SK-N-SH treated with all-trans-retinoic acid at 6 μM for 48 hours (cell line): ENCODE measurements at regions not wholly inside any gene's neighbourhood (a gene's known extent, or its start where the extent isn't known, plus 50 kb on each side); places are given as distances from the start of the nearest gene placed in this dataset.

Source experiments
- ATAC-seq: fragments of 200-7000 bp; cut with Tn5 transposase; 3 replicates; pipeline ENCODE4 v1.9.1; 2020; ENCODE audit warnings: mild to moderate bottlenecking, moderate library complexity
- ARNTL ChIP-seq: fragments of 450-650 bp; formaldehyde crosslinking; IDR thresholded peaks from 2 replicates; pipeline ENCODE4 v1.5.0; 2020; ENCODE audit warnings: low read depth, mild to moderate bottlenecking, moderate library complexity, borderline replicate concordance
- BACH2 ChIP-seq: fragments of 250-450 bp; sonication (Bioruptor Pico); IDR thresholded peaks from 2 replicates; pipeline ENCODE4 v1.9.0; 2021; ENCODE audit warnings: mild to moderate bottlenecking, borderline replicate concordance
- CREB5 ChIP-seq: fragments of 250-450 bp; sonication (Bioruptor Pico); IDR thresholded peaks from 2 replicates; pipeline ENCODE4 v1.5.1; 2020; ENCODE audit warnings: low read depth, mild to moderate bottlenecking, moderate library complexity
- CSDC2 ChIP-seq: fragments of 250-450 bp; sonication (Bioruptor Pico); IDR thresholded peaks from 2 replicates; pipeline ENCODE4 v1.5.0; 2020; ENCODE audit warnings: mild to moderate bottlenecking, moderate library complexity
- CSRNP3 ChIP-seq: fragments of 250-450 bp; sonication (Bioruptor Pico); IDR thresholded peaks from 2 replicates; pipeline ENCODE4 v1.5.1; 2021; ENCODE audit warnings: mild to moderate bottlenecking, moderate library complexity
- ESRRG ChIP-seq: fragments of 250-450 bp; sonication (Bioruptor Pico); IDR thresholded peaks from 2 replicates; pipeline ENCODE4 v1.6.1; 2021; ENCODE audit warnings: mild to moderate bottlenecking
- GLIS3 ChIP-seq: fragments of 250-450 bp; sonication (Bioruptor Pico); IDR thresholded peaks from 2 replicates; pipeline ENCODE4 v1.5.0; 2020; ENCODE audit warnings: mild to moderate bottlenecking, moderate library complexity
- ISL1 ChIP-seq: fragments of 250-450 bp; sonication (Bioruptor Pico); IDR thresholded peaks from 2 replicates; pipeline ENCODE4 v2.1.2; 2022; ENCODE audit warnings: mild to moderate bottlenecking, moderate library complexity
- OSR1 ChIP-seq: fragments of 250-450 bp; sonication (Bioruptor Pico); IDR thresholded peaks from 2 replicates; pipeline ENCODE4 v1.8.0; 2022; ENCODE audit warnings: moderate library complexity, mild to moderate bottlenecking, inconsistent platforms
- PPARA ChIP-seq: fragments of 250-450 bp; sonication (Bioruptor Pico); IDR thresholded peaks from 2 replicates; pipeline ENCODE4 v1.5.0; 2020; ENCODE audit warnings: mild to moderate bottlenecking, borderline replicate concordance
- RARB ChIP-seq: fragments of 250-450 bp; sonication (Bioruptor Pico); IDR thresholded peaks from 2 replicates; pipeline ENCODE4 v1.8.0; 2021; ENCODE audit warnings: mild to moderate bottlenecking, moderate library complexity
- SNAI2 ChIP-seq: fragments of 250-450 bp; sonication (Bioruptor Pico); IDR thresholded peaks from 2 replicates; pipeline ENCODE4 v1.5.0; 2020; ENCODE audit warnings: mild to moderate bottlenecking, moderate library complexity
- TCF4 ChIP-seq: fragments of 250-450 bp; sonication (Bioruptor Pico); IDR thresholded peaks from 2 replicates; pipeline ENCODE4 v1.8.0; 2021; ENCODE audit warnings: mild to moderate bottlenecking, moderate library complexity, borderline replicate concordance
- TOX ChIP-seq: fragments of 250-450 bp; sonication (Bioruptor Pico); IDR thresholded peaks from 2 replicates; pipeline ENCODE4 v1.8.0; 2021; ENCODE audit warnings: mild to moderate bottlenecking, moderate library complexity, borderline replicate concordance
- ZC3H10 ChIP-seq: fragments of 250-450 bp; sonication (Bioruptor Pico); IDR thresholded peaks from 2 replicates; pipeline ENCODE4 v1.5.1; 2021; ENCODE audit warnings: mild to moderate bottlenecking, moderate library complexity
- ZFP3 ChIP-seq: fragments of 250-450 bp; sonication (Bioruptor Pico); IDR thresholded peaks from 2 replicates; pipeline ENCODE4 v1.5.0; 2020; ENCODE audit warnings: mild to moderate bottlenecking, moderate library complexity
- ZFP30 ChIP-seq: fragments of 450-650 bp; formaldehyde crosslinking; IDR thresholded peaks from 2 replicates; pipeline ENCODE4 v1.5.0; 2022; ENCODE audit warnings: mild to moderate bottlenecking, moderate library complexity
- ZNF565 ChIP-seq: fragments of 450-650 bp; formaldehyde crosslinking; conservative IDR thresholded peaks from 2 replicates; pipeline ENCODE4 v1.5.0; 2020; ENCODE audit warnings: low read depth, mild to moderate bottlenecking, moderate library complexity
- ZNF70 ChIP-seq: fragments of 450-650 bp; formaldehyde crosslinking; IDR thresholded peaks from 2 replicates; pipeline ENCODE4 v1.5.0; 2020; ENCODE audit warnings: mild to moderate bottlenecking, moderate library complexity
- ZNF8 ChIP-seq: fragments of 450-650 bp; formaldehyde crosslinking; IDR thresholded peaks from 2 replicates; pipeline ENCODE4 v1.5.0; 2020; ENCODE audit warnings: mild to moderate bottlenecking, moderate library complexity
- TF ChIP-seq, protein P1 (sequence below): fragments of 250-450 bp; sonication (Bioruptor Pico); IDR thresholded peaks from 2 replicates; pipeline ENCODE4 v1.8.0; 2021; ENCODE audit warnings: low read depth, mild to moderate bottlenecking, moderate library complexity, borderline replicate concordance
- TF ChIP-seq, protein P2 (sequence below): fragments of 250-450 bp; sonication (Bioruptor Pico); IDR thresholded peaks from 2 replicates; pipeline ENCODE4 v1.8.0; 2020; ENCODE audit warnings: mild to moderate bottlenecking, moderate library complexity, borderline replicate concordance

GRCh38 chr17:63361182-63361581 is 84.9 kb downstream of the CYB561 start:
- no peak for ATAC-seq
- no peak for TF ChIP-seq ZFP30 (CRISPR knock-in tag)
- TF ChIP-seq CSDC2 (CRISPR knock-in tag), result no peak
- no peak for TF ChIP-seq ZC3H10
- no peak for TF ChIP-seq GLIS3 (CRISPR knock-in tag)
- no peak for TF ChIP-seq ESRRG (CRISPR knock-in tag)
- TF ChIP-seq CREB5 (CRISPR knock-in tag), result no peak
- no peak for TF ChIP-seq RARB (CRISPR knock-in tag)
- TF ChIP-seq BACH2 (CRISPR knock-in tag), result no peak
- no peak for TF ChIP-seq ZFP3 (CRISPR knock-in tag)

DNA sequence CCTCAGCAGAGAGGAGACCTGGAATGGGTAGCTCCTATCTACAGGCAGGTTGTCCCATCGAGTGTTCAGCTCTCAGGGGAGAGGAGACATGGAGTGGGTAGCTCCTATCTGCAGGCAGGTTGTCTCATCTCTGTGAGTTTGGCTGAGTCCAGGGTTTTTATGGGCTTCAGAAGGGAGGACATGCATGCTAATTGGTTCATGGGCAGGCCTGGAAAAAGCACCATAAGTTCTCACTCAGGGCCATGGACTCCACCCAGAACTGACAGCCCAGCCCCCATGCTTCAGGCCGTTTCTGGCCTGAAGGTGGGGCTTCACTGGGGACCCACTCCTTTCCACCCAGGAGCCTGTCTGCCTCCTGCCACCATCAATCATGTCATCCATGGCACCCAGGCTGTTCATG is 84.0 kb downstream of the CYB561 start:
- no peak for ATAC-seq
- TF ChIP-seq OSR1 (no peak), ZC3H10 (no peak), PPARA (CRISPR knock-in tag) (no peak), ISL1 (CRISPR knock-in tag) (no peak), TOX (no peak), ESRRG (CRISPR knock-in tag) (no peak), ARNTL (CRISPR knock-in tag) (no peak), ZNF565 (CRISPR knock-in tag) (no peak), ZNF8 (no peak), CREB5 (CRISPR knock-in tag) (no peak), SNAI2 (no peak), ZFP3 (CRISPR knock-in tag) (no peak)

DNA sequence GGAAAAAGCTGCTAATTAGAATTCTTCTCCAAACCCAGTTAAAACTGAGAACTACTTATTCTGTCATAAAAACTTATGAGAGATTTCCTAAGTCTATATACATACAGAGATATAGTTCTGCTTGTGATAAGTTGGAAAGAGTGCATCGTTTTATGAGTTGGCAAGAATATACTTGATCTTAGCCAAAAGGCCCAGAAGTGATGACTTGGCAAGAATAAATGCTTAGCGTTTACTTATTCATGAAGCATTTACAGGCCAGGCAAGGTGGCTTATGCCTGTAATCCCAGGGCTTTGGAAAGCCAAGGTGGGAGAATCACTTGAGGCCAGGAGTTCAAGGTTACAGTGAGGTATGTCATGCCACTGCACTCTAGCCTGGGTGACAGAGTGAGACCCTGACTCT is 81.7 kb downstream of the CYB561 start:
- TF ChIP-seq ISL1 (CRISPR knock-in tag) (peak; percentile 25; the same call in 1 of the 2 replicates), ZFP3 (CRISPR knock-in tag) (no peak)
- peak; percentile 30 for ATAC-seq

DNA sequence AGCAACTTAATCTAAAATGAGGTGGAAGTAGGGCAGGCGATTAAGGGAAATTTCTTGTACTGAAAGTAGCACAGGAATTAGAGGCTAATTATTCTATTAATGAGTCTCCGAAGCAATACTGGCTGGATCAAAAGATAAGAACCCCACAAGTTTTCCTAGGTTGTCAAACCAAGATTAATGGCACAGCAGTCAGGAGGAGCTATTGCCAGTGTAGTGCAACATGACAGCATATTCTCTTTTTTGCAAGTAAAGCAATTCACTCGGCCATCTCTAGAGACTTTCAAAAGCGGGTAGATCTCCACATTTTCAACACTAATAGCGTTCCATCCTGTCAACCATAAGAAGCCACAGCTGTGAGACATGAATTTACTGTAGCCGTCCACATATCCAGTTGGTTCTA is 81.2 kb downstream of the CYB561 start:
- TF ChIP-seq CSRNP3 (CRISPR knock-in tag), result no peak
- TF ChIP-seq BACH2 (CRISPR knock-in tag), result no peak
- no peak for TF ChIP-seq PPARA (CRISPR knock-in tag)
- no peak for TF ChIP-seq TCF4 (CRISPR knock-in tag)
- no peak for TF ChIP-seq ZFP30 (CRISPR knock-in tag)
- TF ChIP-seq, protein P1, sequence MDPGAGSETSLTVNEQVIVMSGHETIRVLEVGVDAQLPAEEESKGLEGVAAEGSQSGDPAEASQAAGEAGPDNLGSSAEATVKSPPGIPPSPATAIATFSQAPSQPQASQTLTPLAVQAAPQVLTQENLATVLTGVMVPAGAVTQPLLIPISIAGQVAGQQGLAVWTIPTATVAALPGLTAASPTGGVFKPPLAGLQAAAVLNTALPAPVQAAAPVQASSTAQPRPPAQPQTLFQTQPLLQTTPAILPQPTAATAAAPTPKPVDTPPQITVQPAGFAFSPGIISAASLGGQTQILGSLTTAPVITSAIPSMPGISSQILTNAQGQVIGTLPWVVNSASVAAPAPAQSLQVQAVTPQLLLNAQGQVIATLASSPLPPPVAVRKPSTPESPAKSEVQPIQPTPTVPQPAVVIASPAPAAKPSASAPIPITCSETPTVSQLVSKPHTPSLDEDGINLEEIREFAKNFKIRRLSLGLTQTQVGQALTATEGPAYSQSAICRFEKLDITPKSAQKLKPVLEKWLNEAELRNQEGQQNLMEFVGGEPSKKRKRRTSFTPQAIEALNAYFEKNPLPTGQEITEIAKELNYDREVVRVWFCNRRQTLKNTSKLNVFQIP (CRISPR knock-in tag), result no peak
- TF ChIP-seq CSDC2 (CRISPR knock-in tag), result no peak
- TF ChIP-seq TOX, result no peak
- TF ChIP-seq ISL1 (CRISPR knock-in tag), result no peak
- no peak for TF ChIP-seq ESRRG (CRISPR knock-in tag)
- no peak for TF ChIP-seq GLIS3 (CRISPR knock-in tag)
- no peak; the same call in 2 of the 3 replicates for ATAC-seq

- ATAC-seq, result peak; percentile 73
- TF ChIP-seq ZNF70 (CRISPR knock-in tag) (no peak), SNAI2 (no peak), ZC3H10 (peak; percentile 85; the same call in 1 of the 2 replicates), ZFP3 (CRISPR knock-in tag) (no peak), CREB5 (CRISPR knock-in tag) (no peak), BACH2 (CRISPR knock-in tag) (no peak), ISL1 (CRISPR knock-in tag) (peak; percentile 87), GLIS3 (CRISPR knock-in tag) (no peak)
- TF ChIP-seq, protein P2, sequence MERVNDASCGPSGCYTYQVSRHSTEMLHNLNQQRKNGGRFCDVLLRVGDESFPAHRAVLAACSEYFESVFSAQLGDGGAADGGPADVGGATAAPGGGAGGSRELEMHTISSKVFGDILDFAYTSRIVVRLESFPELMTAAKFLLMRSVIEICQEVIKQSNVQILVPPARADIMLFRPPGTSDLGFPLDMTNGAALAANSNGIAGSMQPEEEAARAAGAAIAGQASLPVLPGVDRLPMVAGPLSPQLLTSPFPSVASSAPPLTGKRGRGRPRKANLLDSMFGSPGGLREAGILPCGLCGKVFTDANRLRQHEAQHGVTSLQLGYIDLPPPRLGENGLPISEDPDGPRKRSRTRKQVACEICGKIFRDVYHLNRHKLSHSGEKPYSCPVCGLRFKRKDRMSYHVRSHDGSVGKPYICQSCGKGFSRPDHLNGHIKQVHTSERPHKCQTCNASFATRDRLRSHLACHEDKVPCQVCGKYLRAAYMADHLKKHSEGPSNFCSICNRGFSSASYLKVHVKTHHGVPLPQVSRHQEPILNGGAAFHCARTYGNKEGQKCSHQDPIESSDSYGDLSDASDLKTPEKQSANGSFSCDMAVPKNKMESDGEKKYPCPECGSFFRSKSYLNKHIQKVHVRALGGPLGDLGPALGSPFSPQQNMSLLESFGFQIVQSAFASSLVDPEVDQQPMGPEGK (CRISPR knock-in tag), result no peak
These were observed 80.5 kb downstream of the CYB561 start for GRCh38 chr17:63365366-63366240.
